Endothelial cell of umbilical vein (primary cell): ENCODE measurements at regions not wholly inside any gene's neighbourhood (a gene's known extent, or its start where the extent isn't known, plus 50 kb on each side); places are given as distances from the start of the nearest gene placed in this dataset.

Experiments used
- BruUV-seq: library from RNA; stranded (reverse); fragments of 400-500 nt; replicated peaks from 2 replicates; lab custom pipeline; 2021; lab: Mats Ljungman, UMichigan
- CTCF ChIA-PET: fragments of 300-600, 350-600 bp; sonication (Branson Sonifier 250); formaldehyde crosslinking; loops from one replicate; lab custom pipeline; 2021; ENCODE audit warnings: antibody characterized with exemption, inconsistent platforms; lab: Charles Lee
- POLR2A ChIA-PET: fragments of 300-600, 350-600 bp; sonication (Branson Sonifier 250); formaldehyde crosslinking; loops from one replicate; lab custom pipeline; 2021; ENCODE audit warnings: antibody characterized with exemption, inconsistent platforms; lab: Charles Lee
- DNase-seq: peaks from one replicate; pipeline ENCODE4 v3.0.0-alpha.2; 2011; ENCODE audit warnings: low read depth, low spot score
- FAIRE-seq: peaks from 2 replicates; lab custom pipeline; 2011; peaks lifted over from hg19 to GRCh38; lab: Jason Lieb, UNC
- H2AFZ ChIP-seq: 2 replicates; pipeline ENCODE4 v1.6.0; 2012; ENCODE audit warnings: low read depth, low read length, control low read depth, inconsistent platforms
- H3K27ac ChIP-seq: 2 replicates; pipeline ENCODE4 v1.5.1; 2011; ENCODE audit warnings: low read depth, mild to moderate bottlenecking, control low read depth, low read length, moderate library complexity; ENCODE audit not compliant: insufficient read depth
- H3K27me3 ChIP-seq, 2 experiments: 2 replicates each; pipeline versions ENCODE4 v1.6.0 to v1.6.1; 2011; ENCODE audit warnings: low read length in 2 of 2, mixed read lengths in 1 of 2; ENCODE audit not compliant: control insufficient read depth in 2 of 2, insufficient read depth in 2 of 2
- H3K36me3 ChIP-seq, 2 experiments: 2 replicates in 1 of 2; 3 replicates in 1 of 2; pipeline ENCODE4 v1.5.1; 2011; ENCODE audit warnings: low read length in 2 of 2, mild to moderate bottlenecking in 1 of 2, moderate library complexity in 1 of 2; ENCODE audit not compliant: control insufficient read depth in 2 of 2, insufficient read depth in 2 of 2; ENCODE audit errors: extremely low read depth in 1 of 2
- H3K4me1 ChIP-seq: 3 replicates; pipeline ENCODE4 v1.5.1; 2011; ENCODE audit warnings: mild to moderate bottlenecking, low read length; ENCODE audit not compliant: control insufficient read depth, insufficient read depth; ENCODE audit errors: extremely low read depth
- H3K4me2 ChIP-seq: 2 replicates; pipeline ENCODE4 v1.6.1; 2011; ENCODE audit warnings: low read length, control low read depth, mixed read lengths; ENCODE audit not compliant: insufficient read depth
- H3K4me3 ChIP-seq, 3 experiments: fragments of 200-600 bp in 1 of 3; sonication (generic), shearing (Covaris generic) in 1 of 3; replicated peaks in 1 of 3; 2 replicates each; pipeline ENCODE4 v1.5.1; 2011 to 2016; ENCODE audit warnings: control low read depth in 3 of 3, low read length in 3 of 3, mild to moderate bottlenecking in 2 of 3, inconsistent platforms in 1 of 3, low read depth in 1 of 3, moderate library complexity in 1 of 3; ENCODE audit not compliant: insufficient read depth in 1 of 3
- H3K79me2 ChIP-seq: 2 replicates; pipeline ENCODE4 v1.6.0; 2012; ENCODE audit warnings: low read length, inconsistent platforms; ENCODE audit not compliant: control insufficient read depth, insufficient read depth
- H3K9ac ChIP-seq: replicated peaks from 2 replicates; pipeline ENCODE3; 2011; ENCODE audit warnings: low read length, control low read depth; ENCODE audit not compliant: insufficient read depth; ENCODE audit errors: extremely low read depth
- H3K9me1 ChIP-seq: replicated peaks from 3 replicates; pipeline ENCODE4 v1.6.0; 2011; ENCODE audit warnings: mild to moderate bottlenecking, low read length; ENCODE audit not compliant: control insufficient read depth, insufficient read depth; ENCODE audit errors: extremely low read depth
- H3K9me3 ChIP-seq: replicated peaks from 2 replicates; pipeline ENCODE4 v1.5.1; 2012; ENCODE audit warnings: low read length, inconsistent platforms; ENCODE audit not compliant: control insufficient read depth, insufficient read depth
- H4K20me1 ChIP-seq: replicated peaks from 2 replicates; pipeline ENCODE3; 2011; ENCODE audit warnings: mild to moderate bottlenecking, low read length; ENCODE audit not compliant: control insufficient read depth, insufficient read depth; ENCODE audit errors: extremely low read depth
- EZH2 ChIP-seq: IDR thresholded peaks from 2 replicates; pipeline ENCODE4 v1.6.1; 2012; ENCODE audit warnings: borderline replicate concordance, low read depth, mild to moderate bottlenecking, moderate library complexity, low read length, inconsistent platforms; ENCODE audit not compliant: severe bottlenecking
- FOS ChIP-seq: IDR thresholded peaks from 2 replicates; pipeline ENCODE4 v1.6.1; 2011; ENCODE audit warnings: mild to moderate bottlenecking, low read length, moderate library complexity, borderline replicate concordance; ENCODE audit not compliant: insufficient read depth
- GATA2 ChIP-seq: IDR thresholded peaks from 2 replicates; pipeline ENCODE4 v1.7.0; 2011; ENCODE audit warnings: low read depth, mild to moderate bottlenecking, moderate library complexity, mixed read lengths, low read length; ENCODE audit not compliant: insufficient read length, insufficient read depth
- JUN ChIP-seq: IDR thresholded peaks from 2 replicates; pipeline ENCODE4 v1.6.1; 2011; ENCODE audit warnings: borderline replicate concordance, low read depth; ENCODE audit not compliant: insufficient read length, insufficient read depth
- MAX ChIP-seq: IDR thresholded peaks from 2 replicates; pipeline ENCODE4 v1.6.1; 2011; ENCODE audit not compliant: insufficient read depth, insufficient read length
- MYC ChIP-seq: IDR thresholded peaks from one replicate; pipeline ENCODE4 v1.6.1; 2011; ENCODE audit warnings: mild to moderate bottlenecking, low read depth, low read length
- POLR2A ChIP-seq: IDR thresholded peaks from 2 replicates; pipeline ENCODE4 v1.6.1; 2012; ENCODE audit warnings: low read depth, mild to moderate bottlenecking, control low read depth, low read length
- POLR2AphosphoS5 ChIP-seq: IDR thresholded peaks from 2 replicates; pipeline ENCODE4 v1.6.1; 2012; ENCODE audit warnings: low read depth, mild to moderate bottlenecking, control low read depth, low read length, moderate library complexity; ENCODE audit not compliant: insufficient read depth
- dilution Hi-C: fragments of 300-500 bp; cut with MboI; formaldehyde crosslinking; loops from one replicate; pipeline ENCODE4 v1.15.0; 2019; ENCODE audit warnings: low sequenced_read_pairs; ENCODE audit not compliant: extremely low pct_ligation_motif_present
- intact Hi-C: fragments of 100-400 bp; cut with micrococcal nuclease; formaldehyde crosslinking; loops from one replicate; pipeline ENCODE4 v1.10.0; 2022
- TF ChIP-seq, protein P1 (sequence below), 2 donors: IDR thresholded peaks; 1 replicate in 1 of 2; 2 replicates in 1 of 2; pipeline ENCODE4 v1.5.1; 2011; ENCODE audit warnings: low read length in 2 of 2, mild to moderate bottlenecking in 2 of 2, moderate library complexity in 2 of 2, control low read depth in 1 of 2, inconsistent platforms in 1 of 2, low read depth in 1 of 2; ENCODE audit not compliant: insufficient read depth in 1 of 2; ENCODE audit errors: extremely low read depth in 1 of 2

- H3K27ac ChIP-seq = no peak overlapping the region
- H3K4me2 ChIP-seq = no peak overlapping the region
- no peaks in the 10 kb centered on the region for H3K4me1 ChIP-seq
- ChIA-PET POLR2A (no interaction called here), CTCF (no interaction called here)
- H3K27me3 ChIP-seq = no peaks in the 10 kb centered on the region
- H3K9ac ChIP-seq = no peak overlapping the region
- FAIRE-seq = no peak
- no peaks in the 10 kb centered on the region for H3K9me3 ChIP-seq
- no TSS peak for BruUV-seq
- H2AFZ ChIP-seq = no peak overlapping the region
- H3K79me2 ChIP-seq = no peaks in the 10 kb centered on the region
- no peaks in the 10 kb centered on the region for H3K9me1 ChIP-seq
- DNase-seq = no peak
- dilution Hi-C loops = no loop called here
- intact Hi-C loops = no loop called here
- no peaks in the 10 kb centered on the region for H3K36me3 ChIP-seq
- H4K20me1 ChIP-seq = no peaks in the 10 kb centered on the region
- TF ChIP-seq, protein P1, sequence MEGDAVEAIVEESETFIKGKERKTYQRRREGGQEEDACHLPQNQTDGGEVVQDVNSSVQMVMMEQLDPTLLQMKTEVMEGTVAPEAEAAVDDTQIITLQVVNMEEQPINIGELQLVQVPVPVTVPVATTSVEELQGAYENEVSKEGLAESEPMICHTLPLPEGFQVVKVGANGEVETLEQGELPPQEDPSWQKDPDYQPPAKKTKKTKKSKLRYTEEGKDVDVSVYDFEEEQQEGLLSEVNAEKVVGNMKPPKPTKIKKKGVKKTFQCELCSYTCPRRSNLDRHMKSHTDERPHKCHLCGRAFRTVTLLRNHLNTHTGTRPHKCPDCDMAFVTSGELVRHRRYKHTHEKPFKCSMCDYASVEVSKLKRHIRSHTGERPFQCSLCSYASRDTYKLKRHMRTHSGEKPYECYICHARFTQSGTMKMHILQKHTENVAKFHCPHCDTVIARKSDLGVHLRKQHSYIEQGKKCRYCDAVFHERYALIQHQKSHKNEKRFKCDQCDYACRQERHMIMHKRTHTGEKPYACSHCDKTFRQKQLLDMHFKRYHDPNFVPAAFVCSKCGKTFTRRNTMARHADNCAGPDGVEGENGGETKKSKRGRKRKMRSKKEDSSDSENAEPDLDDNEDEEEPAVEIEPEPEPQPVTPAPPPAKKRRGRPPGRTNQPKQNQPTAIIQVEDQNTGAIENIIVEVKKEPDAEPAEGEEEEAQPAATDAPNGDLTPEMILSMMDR (IDR thresholded peaks at IDR 0.05; ENCODE audit: extremely low read depth in 1 of 2, insufficient read depth in 1 of 2, low read depth in 1 of 2, low read length in 2 of 2) = no peak
- TF ChIP-seq FOS = peak; percentile 16
- H3K4me3 ChIP-seq = no peak overlapping the region
These were observed 516.5 kb downstream of the XIRP2 start for GRCh38 chr2:167404627-167405284.

GRCh38 chr2:167401309-167401708 is 513.0 kb downstream of the XIRP2 start:
- Histone ChIP-seq H2AFZ (no peak overlapping the region), H3K9me1 (no peaks in the 10 kb centered on the region), H3K79me2 (no peaks in the 10 kb centered on the region), H3K9ac (no peak overlapping the region), H3K4me2 (no peak overlapping the region), H3K27ac (no peak overlapping the region), H3K36me3 (no peaks in the 10 kb centered on the region), H3K4me3 (no peak overlapping the region), H3K9me3 (no peaks in the 10 kb centered on the region), H3K27me3 (no peaks in the 10 kb centered on the region), H4K20me1 (no peaks in the 10 kb centered on the region), H3K4me1 (no peaks in the 10 kb centered on the region)
- FAIRE-seq (no peak), DNase-seq (no peak)
- POLR2A ChIA-PET = no interaction called here
- intact Hi-C loops = no loop called here
- dilution Hi-C loops = no loop called here
- CTCF ChIA-PET = no interaction called here
- no peak for TF ChIP-seq POLR2AphosphoS5
- no peak for TF ChIP-seq GATA2
- TF ChIP-seq FOS = no peak
- TF ChIP-seq JUN = no peak
- TF ChIP-seq MYC = no peak
- TF ChIP-seq MAX = no peak
- no peak for TF ChIP-seq EZH2
- TF ChIP-seq POLR2A = no peak
- TF ChIP-seq, protein P1 (IDR thresholded peaks at IDR 0.05; ENCODE audit: extremely low read depth in 1 of 2, insufficient read depth in 1 of 2, low read depth in 1 of 2, low read length in 2 of 2) = no peak
- no TSS peak for BruUV-seq
